IMR-90 (cell line): ENCODE measurements at regions not wholly inside any gene's neighbourhood (a gene's known extent, or its start where the extent isn't known, plus 50 kb on each side); places are given as distances from the start of the nearest gene placed in this dataset.

Source experiments
- ATAC-seq: fragments of 200-7000 bp; cut with Tn5 transposase; 2 replicates; pipeline ENCODE4 v1.9.1; 2020; ENCODE audit warnings: low read depth, mild to moderate bottlenecking, moderate library complexity
- BruUV-seq: library from RNA; stranded (reverse); fragments of 400-500 nt; replicated peaks from 2 replicates; lab custom pipeline; 2021; lab: Mats Ljungman, UMichigan
- CTCF ChIA-PET: fragments of 300-600 bp; formaldehyde crosslinking; extraction: SDS; loops from one replicate; lab custom pipeline; 2021; ENCODE audit warnings: antibody characterized with exemption; lab: Yijun Ruan, JAX
- POLR2A ChIA-PET: fragments of 300-600 bp; sonication (Branson Sonifier 250); formaldehyde crosslinking; loops from one replicate; lab custom pipeline; 2022; ENCODE audit warnings: antibody characterized with exemption; ENCODE audit not compliant: unreplicated experiment; lab: Charles Lee
- DNase-seq: peaks from one replicate; pipeline ENCODE4 v3.0.0; 2013
- H2AFZ ChIP-seq: replicated peaks from 2 replicates; pipeline ENCODE3; 2013; ENCODE audit warnings: low read length, mild to moderate bottlenecking; ENCODE audit not compliant: poor library complexity
- H2AK5ac ChIP-seq: 2 replicates; pipeline ENCODE4 v1.6.1; 2013; ENCODE audit warnings: low read depth, low read length, inconsistent platforms
- H2AK9ac ChIP-seq: replicated peaks from 2 replicates; pipeline ENCODE3; 2013; ENCODE audit warnings: mild to moderate bottlenecking, low read depth, low read length, moderate library complexity; ENCODE audit not compliant: poor library complexity
- H2BK120ac ChIP-seq: 2 replicates; pipeline ENCODE4 v1.6.1; 2013; ENCODE audit warnings: low read depth, low read length, inconsistent platforms
- H2BK15ac ChIP-seq: 3 replicates; pipeline ENCODE4 v1.6.1; 2013; ENCODE audit warnings: low read depth, low read length, inconsistent platforms
- H2BK20ac ChIP-seq: 2 replicates; pipeline ENCODE4 v1.6.1; 2013; ENCODE audit warnings: low read depth, mild to moderate bottlenecking, inconsistent platforms, low read length, moderate library complexity
- H2BK5ac ChIP-seq: 2 replicates; pipeline ENCODE4 v1.6.1; 2013; ENCODE audit warnings: mild to moderate bottlenecking, low read depth, low read length, inconsistent platforms; ENCODE audit not compliant: poor library complexity, severe bottlenecking
- H3K14ac ChIP-seq: replicated peaks from 2 replicates; pipeline ENCODE4 v1.6.1; 2013; ENCODE audit warnings: low read depth, low read length, inconsistent platforms
- H3K18ac ChIP-seq: 2 replicates; pipeline ENCODE4 v1.6.1; 2013; ENCODE audit warnings: low read depth, low read length, control low read depth
- H3K23ac ChIP-seq: 2 replicates; pipeline ENCODE4 v1.6.1; 2013; ENCODE audit warnings: low read depth, low read length, inconsistent platforms
- H3K27ac ChIP-seq: 2 replicates; pipeline ENCODE4 v1.5.1; 2013; ENCODE audit warnings: mild to moderate bottlenecking, control low read depth, low read length; ENCODE audit not compliant: insufficient read depth
- H3K27me3 ChIP-seq: 2 replicates; pipeline ENCODE4 v1.6.1; 2013; ENCODE audit warnings: low read length; ENCODE audit not compliant: control insufficient read depth, insufficient read depth
- H3K36me3 ChIP-seq: 2 replicates; pipeline ENCODE4 v1.6.1; 2013; ENCODE audit warnings: low read length, mixed read lengths; ENCODE audit not compliant: control insufficient read depth, insufficient read depth
- H3K4ac ChIP-seq: 2 replicates; pipeline ENCODE4 v1.6.1; 2013; ENCODE audit warnings: low read depth, low read length, inconsistent platforms
- H3K4me1 ChIP-seq: 2 replicates; pipeline ENCODE4 v1.6.1; 2013; ENCODE audit warnings: low read length, mixed read lengths; ENCODE audit not compliant: control insufficient read depth, insufficient read depth
- H3K4me2 ChIP-seq: 2 replicates; pipeline ENCODE4 v1.6.1; 2013; ENCODE audit warnings: low read depth, mild to moderate bottlenecking, control low read depth, low read length, moderate library complexity
- H3K4me3 ChIP-seq: 2 replicates; pipeline ENCODE4 v1.5.1; 2013; ENCODE audit warnings: low read depth, mild to moderate bottlenecking, control low read depth, low read length, moderate library complexity; ENCODE audit not compliant: insufficient read depth
- H3K56ac ChIP-seq: 2 replicates; pipeline ENCODE4 v1.6.1; 2013; ENCODE audit warnings: low read length, inconsistent platforms; ENCODE audit not compliant: insufficient read depth; ENCODE audit errors: extremely low read depth
- H3K79me1 ChIP-seq, 2 experiments: 2 replicates each; pipeline ENCODE4 v1.6.1; 2013; ENCODE audit warnings: low read length in 2 of 2, inconsistent platforms in 1 of 2, low read depth in 1 of 2
- H3K9ac ChIP-seq: 2 replicates; pipeline ENCODE4 v1.6.1; 2013; ENCODE audit warnings: low read depth, low read length, control low read depth
- H3K9me1 ChIP-seq: 2 replicates; pipeline ENCODE4 v1.6.1; 2013; ENCODE audit warnings: low read length, inconsistent platforms; ENCODE audit not compliant: insufficient read depth
- H3K9me3 ChIP-seq: 2 replicates; pipeline ENCODE4 v1.6.1; 2013; ENCODE audit warnings: low read length; ENCODE audit not compliant: control insufficient read depth, insufficient read depth
- H4K20me1 ChIP-seq: 2 replicates; pipeline ENCODE4 v1.6.1; 2013; ENCODE audit warnings: low read length, inconsistent platforms; ENCODE audit not compliant: insufficient read depth
- H4K5ac ChIP-seq: 2 replicates; pipeline ENCODE4 v1.6.1; 2013; ENCODE audit warnings: mild to moderate bottlenecking, low read depth, low read length, control low read depth
- H4K8ac ChIP-seq, 2 experiments: 2 replicates each; pipeline ENCODE4 v1.6.1; 2013; ENCODE audit warnings: low read depth in 2 of 2, low read length in 2 of 2, control low read depth in 1 of 2, inconsistent platforms in 1 of 2
- H4K91ac ChIP-seq: 2 replicates; pipeline ENCODE4 v1.6.1; 2013; ENCODE audit warnings: low read depth, low read length, inconsistent platforms; ENCODE audit not compliant: insufficient read depth
- BHLHE40 ChIP-seq: fragments of 150-350 bp; IDR thresholded peaks from 2 replicates; pipeline ENCODE4 v1.6.1; 2016; ENCODE audit warnings: mild to moderate bottlenecking, low read depth, low read length
- CEBPB ChIP-seq: IDR thresholded peaks from 2 replicates; pipeline ENCODE4 v1.6.1; 2012; ENCODE audit warnings: low read depth, low read length, improper control_type of control experiment
- CHD1 ChIP-seq: IDR thresholded peaks from 2 replicates; pipeline ENCODE4 v1.6.1; 2012; ENCODE audit warnings: low read depth, low read length, improper control_type of control experiment
- ELK1 ChIP-seq: fragments of 150-350 bp; IDR thresholded peaks from 2 replicates; pipeline ENCODE4 v1.6.1; 2016; ENCODE audit warnings: low read depth, mild to moderate bottlenecking, low read length, moderate library complexity, borderline replicate concordance
- FOS ChIP-seq: fragments of 150-350 bp; IDR thresholded peaks from 2 replicates; pipeline ENCODE4 v1.6.1; 2016; ENCODE audit warnings: low read depth, low read length
- MAFK ChIP-seq: IDR thresholded peaks from 2 replicates; pipeline ENCODE4 v1.6.1; 2012; ENCODE audit warnings: low read depth, low read length, improper control_type of control experiment
- MAZ ChIP-seq: IDR thresholded peaks from 2 replicates; pipeline ENCODE4 v1.6.1; 2012; ENCODE audit warnings: low read depth, mild to moderate bottlenecking, low read length, improper control_type of control experiment, moderate library complexity, borderline replicate concordance
- MXI1 ChIP-seq: IDR thresholded peaks from 2 replicates; pipeline ENCODE4 v1.6.1; 2012; ENCODE audit warnings: low read depth, mild to moderate bottlenecking, low read length, moderate library complexity, borderline replicate concordance
- NFE2L2 ChIP-seq: fragments of 150-350 bp; IDR thresholded peaks from 2 replicates; pipeline ENCODE4 v1.6.1; 2016; ENCODE audit warnings: low read depth, mild to moderate bottlenecking, low read length
- POLR2A ChIP-seq: IDR thresholded peaks from 2 replicates; pipeline ENCODE4 v1.6.1; 2012; ENCODE audit warnings: mild to moderate bottlenecking, low read depth, low read length
- RAD21 ChIP-seq: IDR thresholded peaks from 2 replicates; pipeline ENCODE4 v1.6.1; 2012; ENCODE audit warnings: low read length, improper control_type of control experiment
- RCOR1 ChIP-seq: IDR thresholded peaks from 2 replicates; pipeline ENCODE4 v1.6.1; 2012; ENCODE audit warnings: mild to moderate bottlenecking, low read length, improper control_type of control experiment; ENCODE audit not compliant: insufficient replicate concordance
- RFX5 ChIP-seq: IDR thresholded peaks from 2 replicates; pipeline ENCODE4 v1.8.0; 2012; ENCODE audit warnings: low read depth, mild to moderate bottlenecking, low read length, moderate library complexity
- SMC3 ChIP-seq: fragments of 150-350 bp; IDR thresholded peaks from 2 replicates; pipeline ENCODE4 v1.6.1; 2016; ENCODE audit warnings: low read depth, mild to moderate bottlenecking, antibody characterized with exemption, low read length, moderate library complexity
- USF2 ChIP-seq: fragments of 150-350 bp; IDR thresholded peaks from 2 replicates; pipeline ENCODE4 v1.6.1; 2017; ENCODE audit warnings: mild to moderate bottlenecking, antibody characterized with exemption, low read length, low read depth
- WGBS, 2 experiments: methylation state at CpG; one replicate each; pipeline versions ENCODE4 v1.1.5 to v1.1.7; 2013; ENCODE audit warnings: missing lambda C conversion rate in 2 of 2; ENCODE audit not compliant: insufficient read length in 1 of 2; ENCODE audit errors: extremely low coverage in 2 of 2; 5-methylcytosine and 5-hydroxymethylcytosine counted together
- dilution Hi-C: fragments of 300-500 bp; cut with HindIII; formaldehyde crosslinking; loops from one replicate; pipeline ENCODE4 v1.14.3; 2018; ENCODE audit warnings: low sequenced_read_pairs; ENCODE audit not compliant: unreplicated experiment
- in situ Hi-C: fragments of 300-500 bp; cut with MboI; formaldehyde crosslinking; loops from 3 replicates; pipeline ENCODE4 v1.14.3; 2019; ENCODE audit warnings: low sequenced_read_pairs, inconsistent platforms, mixed read lengths
- intact Hi-C: fragments of 100-400 bp; cut with micrococcal nuclease; formaldehyde crosslinking; loops from 2 replicates; pipeline ENCODE4 v1.10.0; 2022
- TF ChIP-seq, protein P1 (sequence below): conservative IDR thresholded peaks from 2 replicates; pipeline ENCODE4 v1.5.1; 2012; ENCODE audit warnings: mild to moderate bottlenecking, low read depth, low read length, improper control_type of control experiment

DNA sequence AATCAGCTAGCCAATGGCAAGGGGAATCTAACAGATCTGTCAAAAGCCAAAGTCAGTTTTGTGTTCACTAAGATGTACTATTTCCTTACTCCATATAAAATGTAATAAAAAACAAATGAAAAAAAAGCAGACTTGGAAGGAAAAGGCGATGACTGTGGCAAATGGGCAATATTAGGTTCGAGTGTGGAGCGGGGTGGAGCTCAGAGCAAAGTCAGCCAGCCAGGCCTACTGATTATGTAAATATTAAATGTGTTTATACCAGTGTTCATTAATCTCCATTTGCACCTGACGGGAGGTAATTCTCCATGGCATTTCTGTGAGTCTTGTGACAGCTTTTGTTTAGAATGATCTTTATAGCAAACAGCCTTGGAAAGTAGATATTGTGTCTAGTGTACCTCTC, 96.2 kb upstream of the KCNMB2 start:
- no peak overlapping the region for H3K18ac ChIP-seq
- POLR2A ChIA-PET, result no interaction called here

More for the DNA sequence above, 96.2 kb upstream of the KCNMB2 start:
- no peak overlapping the region for H3K4me2 ChIP-seq
- no peak overlapping the region for H2BK20ac ChIP-seq
- no peak overlapping the region for H2BK15ac ChIP-seq
- ATAC-seq (no peak), DNase-seq (no peak)
- no peak overlapping the region for H3K56ac ChIP-seq
- H3K27ac ChIP-seq, result no peak overlapping the region
- no CpG with 5 or more reads among the region's 4 CpGs for WGBS, 2 experiments
- dilution Hi-C loops (no loop called here), in situ Hi-C loops (loop anchor here (10.0 kb wide), 2 partner anchors 515 to 875 kb away; no protein-coding TSS in a partner anchor), intact Hi-C loops (no loop called here)
- no peak overlapping the region for H4K5ac ChIP-seq
- no peaks in the 10 kb centered on the region for H4K20me1 ChIP-seq
- no peak overlapping the region for H3K9ac ChIP-seq
- H3K27me3 ChIP-seq, result peaks cover 4% of the 10 kb centered on the region
- H2AK9ac ChIP-seq, result no peak overlapping the region
- no peak overlapping the region for H4K8ac ChIP-seq
- no peak overlapping the region for H2BK120ac ChIP-seq
- H2BK5ac ChIP-seq, result no peak overlapping the region
- H4K91ac ChIP-seq, result no peak overlapping the region
- TF ChIP-seq MAZ, result no peak
- TF ChIP-seq RAD21, result no peak
- no peak for TF ChIP-seq SMC3
- TF ChIP-seq NFE2L2, result no peak
- TF ChIP-seq CEBPB, result no peak
- no peak for TF ChIP-seq MAFK
- TF ChIP-seq ELK1, result no peak
- TF ChIP-seq MXI1, result no peak
- TF ChIP-seq POLR2A, result no peak
- no peak for TF ChIP-seq USF2
- TF ChIP-seq RFX5, result no peak
- TF ChIP-seq CHD1, result no peak
- TF ChIP-seq RCOR1, result no peak
- no peak for TF ChIP-seq BHLHE40
- TF ChIP-seq, protein P1, sequence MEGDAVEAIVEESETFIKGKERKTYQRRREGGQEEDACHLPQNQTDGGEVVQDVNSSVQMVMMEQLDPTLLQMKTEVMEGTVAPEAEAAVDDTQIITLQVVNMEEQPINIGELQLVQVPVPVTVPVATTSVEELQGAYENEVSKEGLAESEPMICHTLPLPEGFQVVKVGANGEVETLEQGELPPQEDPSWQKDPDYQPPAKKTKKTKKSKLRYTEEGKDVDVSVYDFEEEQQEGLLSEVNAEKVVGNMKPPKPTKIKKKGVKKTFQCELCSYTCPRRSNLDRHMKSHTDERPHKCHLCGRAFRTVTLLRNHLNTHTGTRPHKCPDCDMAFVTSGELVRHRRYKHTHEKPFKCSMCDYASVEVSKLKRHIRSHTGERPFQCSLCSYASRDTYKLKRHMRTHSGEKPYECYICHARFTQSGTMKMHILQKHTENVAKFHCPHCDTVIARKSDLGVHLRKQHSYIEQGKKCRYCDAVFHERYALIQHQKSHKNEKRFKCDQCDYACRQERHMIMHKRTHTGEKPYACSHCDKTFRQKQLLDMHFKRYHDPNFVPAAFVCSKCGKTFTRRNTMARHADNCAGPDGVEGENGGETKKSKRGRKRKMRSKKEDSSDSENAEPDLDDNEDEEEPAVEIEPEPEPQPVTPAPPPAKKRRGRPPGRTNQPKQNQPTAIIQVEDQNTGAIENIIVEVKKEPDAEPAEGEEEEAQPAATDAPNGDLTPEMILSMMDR, result no peak
- no peak for TF ChIP-seq FOS
- CTCF ChIA-PET, result interaction anchor here (0.6 to 0.9 kb wide), 3 partner anchors 370 to 526 kb away, joined by 3 to 4 read pairs (median 3); no protein-coding TSS in a partner anchor
- no peak overlapping the region for H3K4ac ChIP-seq
- no peak overlapping the region for H2AK5ac ChIP-seq
- no peak overlapping the region for H3K4me3 ChIP-seq
- no TSS peak for BruUV-seq
- no peak overlapping the region for H3K14ac ChIP-seq
- H3K9me1 ChIP-seq, result no peaks in the 10 kb centered on the region
- H3K4me1 ChIP-seq, result no peaks in the 10 kb centered on the region
- no peak overlapping the region for H2AFZ ChIP-seq
- no peaks in the 10 kb centered on the region for H3K36me3 ChIP-seq
- H3K9me3 ChIP-seq, result no peaks in the 10 kb centered on the region
- H3K23ac ChIP-seq, result no peak overlapping the region
- no peaks in the 10 kb centered on the region for H3K79me1 ChIP-seq
